C4-2B (cell line): ENCODE measurements at regions not wholly inside any gene's neighbourhood (a gene's known extent, or its start where the extent isn't known, plus 50 kb on each side); places are given as distances from the start of the nearest gene placed in this dataset.

Source experiments
- H3K27ac ChIP-seq: fragments of 450-650 bp; 2 replicates; pipeline ENCODE4 v1.5.1; 2017
- ZFX ChIP-seq: fragments of 450-650 bp; IDR thresholded peaks from 2 replicates; pipeline ENCODE4 v1.6.1; 2017
- TF ChIP-seq, protein P1 (sequence below): fragments of 450-650 bp; conservative IDR thresholded peaks from 2 replicates; pipeline ENCODE4 v1.5.1; 2017; ENCODE audit warnings: mild to moderate bottlenecking

- no peak for TF ChIP-seq ZFX
- TF ChIP-seq, protein P1, sequence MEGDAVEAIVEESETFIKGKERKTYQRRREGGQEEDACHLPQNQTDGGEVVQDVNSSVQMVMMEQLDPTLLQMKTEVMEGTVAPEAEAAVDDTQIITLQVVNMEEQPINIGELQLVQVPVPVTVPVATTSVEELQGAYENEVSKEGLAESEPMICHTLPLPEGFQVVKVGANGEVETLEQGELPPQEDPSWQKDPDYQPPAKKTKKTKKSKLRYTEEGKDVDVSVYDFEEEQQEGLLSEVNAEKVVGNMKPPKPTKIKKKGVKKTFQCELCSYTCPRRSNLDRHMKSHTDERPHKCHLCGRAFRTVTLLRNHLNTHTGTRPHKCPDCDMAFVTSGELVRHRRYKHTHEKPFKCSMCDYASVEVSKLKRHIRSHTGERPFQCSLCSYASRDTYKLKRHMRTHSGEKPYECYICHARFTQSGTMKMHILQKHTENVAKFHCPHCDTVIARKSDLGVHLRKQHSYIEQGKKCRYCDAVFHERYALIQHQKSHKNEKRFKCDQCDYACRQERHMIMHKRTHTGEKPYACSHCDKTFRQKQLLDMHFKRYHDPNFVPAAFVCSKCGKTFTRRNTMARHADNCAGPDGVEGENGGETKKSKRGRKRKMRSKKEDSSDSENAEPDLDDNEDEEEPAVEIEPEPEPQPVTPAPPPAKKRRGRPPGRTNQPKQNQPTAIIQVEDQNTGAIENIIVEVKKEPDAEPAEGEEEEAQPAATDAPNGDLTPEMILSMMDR: no peak
- H3K27ac ChIP-seq: no peak overlapping the region
Observed at GRCh38 chr5:3216386-3216785, 379.2 kb upstream of the IRX1 start.

DNA sequence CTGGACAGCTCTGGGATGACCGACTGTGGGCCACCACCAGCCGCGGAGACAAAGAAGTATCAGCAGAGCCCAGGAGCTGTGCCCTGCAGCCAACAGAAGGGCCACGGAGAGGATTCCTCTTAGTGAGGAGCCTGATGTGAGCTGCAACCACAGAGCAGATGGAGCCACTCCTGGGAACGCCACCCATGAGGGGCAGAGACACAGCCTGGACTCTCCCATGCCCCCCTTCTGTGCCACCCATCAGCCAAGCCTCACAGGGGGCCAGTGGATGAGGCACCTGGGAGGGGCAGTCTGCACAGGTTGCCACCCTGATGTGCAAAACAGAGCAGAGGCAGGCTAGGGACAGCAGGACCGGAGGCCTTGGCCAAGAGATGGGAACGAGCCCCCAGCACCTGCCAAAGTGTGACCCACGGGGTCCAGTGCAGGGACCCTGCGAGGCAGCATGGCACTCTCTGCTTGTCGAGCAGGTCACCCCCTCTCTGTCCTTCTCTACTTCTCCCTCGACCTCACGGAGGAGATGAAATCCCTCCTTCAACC, 380.7 kb upstream of the IRX1 start:
- H3K27ac ChIP-seq: no peak overlapping the region
- TF ChIP-seq, protein P1: no peak
- TF ChIP-seq ZFX: no peak

GRCh38 chr5:3214396-3214795, 381.2 kb upstream of the IRX1 start:
- TF ChIP-seq, protein P1: no peak
- TF ChIP-seq ZFX: no peak
- no peak overlapping the region for H3K27ac ChIP-seq

DNA sequence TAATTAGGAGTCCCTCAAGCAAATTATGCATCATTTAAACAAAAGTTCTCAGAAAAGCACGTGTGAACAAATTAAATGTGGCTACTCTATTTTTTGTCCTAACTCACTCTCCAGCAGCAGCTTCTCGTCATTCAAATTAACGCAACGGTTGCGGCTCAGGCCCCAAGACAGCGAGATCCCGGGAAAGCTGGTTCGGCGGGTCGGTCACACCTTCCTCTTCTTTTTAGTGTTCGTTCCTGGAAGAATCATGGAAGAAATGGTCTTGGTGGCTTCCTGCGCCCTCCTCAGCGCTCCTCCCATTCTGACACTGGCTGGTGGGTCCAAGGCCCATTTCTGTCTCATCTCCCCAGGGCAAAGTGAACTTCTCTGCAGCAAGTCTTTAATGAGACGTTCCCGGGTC, 382.8 kb upstream of the IRX1 start:
- TF ChIP-seq ZFX: no peak
- TF ChIP-seq, protein P1: no peak
- no peak overlapping the region for H3K27ac ChIP-seq

- TF ChIP-seq, protein P1: no peak
- no peak for TF ChIP-seq ZFX
- no peak overlapping the region for H3K27ac ChIP-seq
Observed at GRCh38 chr5:3210531-3210930, 385.1 kb upstream of the IRX1 start.

GRCh38 chr5:3209918-3210317, 385.7 kb upstream of the IRX1 start:
- no peak overlapping the region for H3K27ac ChIP-seq
- TF ChIP-seq, protein P1: no peak
- TF ChIP-seq ZFX: no peak

GRCh38 chr5:3202570-3202969, 393.1 kb upstream of the IRX1 start:
- no peak for TF ChIP-seq ZFX
- TF ChIP-seq, protein P1: no peak
- H3K27ac ChIP-seq: no peak overlapping the region
